PC-3 (cell line): ENCODE measurements at regions not wholly inside any gene's neighbourhood (a gene's known extent, or its start where the extent isn't known, plus 50 kb on each side); places are given as distances from the start of the nearest gene placed in this dataset.

ENCODE experiments used
- ATAC-seq: fragments of 200-7000 bp; cut with Tn5 transposase; 2 replicates; pipeline ENCODE4 v1.9.1; 2020; ENCODE audit warnings: mild to moderate bottlenecking, moderate library complexity
- BruUV-seq: library from RNA; stranded (reverse); fragments of 400-500 nt; replicated peaks from 2 replicates; lab custom pipeline; 2021; lab: Mats Ljungman, UMichigan
- CTCF ChIA-PET: fragments of 300-600 bp; sonication (Branson Sonifier 250); formaldehyde crosslinking; loops from one replicate; lab custom pipeline; 2022; ENCODE audit warnings: antibody characterized with exemption; lab: Charles Lee
- POLR2A ChIA-PET: fragments of 300-600 bp; sonication (Branson Sonifier 250); formaldehyde crosslinking; loops from one replicate; lab custom pipeline; 2022; ENCODE audit warnings: antibody characterized with exemption; ENCODE audit not compliant: unreplicated experiment; lab: Charles Lee
- DNase-seq: peaks from one replicate; pipeline ENCODE4 v3.0.0-alpha.2; 2015
- H2AFZ ChIP-seq: fragments of 300-600 bp; sonication (generic); 2 replicates; pipeline ENCODE4 v1.6.0; 2016; ENCODE audit warnings: antibody characterized with exemption, low read length
- H3F3A ChIP-seq: fragments of 300-600 bp; sonication (generic); one replicate; pipeline ENCODE4 v1.6.0; 2017; ENCODE audit warnings: antibody characterized with exemption, low read length, control low read depth, mild to moderate bottlenecking; ENCODE audit not compliant: unreplicated experiment
- H3K27ac ChIP-seq: fragments of 300-600 bp; sonication (generic); 2 replicates; pipeline ENCODE4 v1.5.1; 2016; ENCODE audit warnings: mild to moderate bottlenecking, low read length
- H3K27me3 ChIP-seq: fragments of 300-600 bp; sonication (generic); 2 replicates; pipeline ENCODE4 v1.6.1; 2016; ENCODE audit warnings: low read length, mixed read lengths
- H3K36me3 ChIP-seq: fragments of 300-600 bp; sonication (generic); 2 replicates; pipeline ENCODE4 v1.6.1; 2016; ENCODE audit warnings: low read depth, mixed run types, low read length, mixed read lengths
- H3K4me1 ChIP-seq: fragments of 300-600 bp; sonication (generic); 2 replicates; pipeline ENCODE4 v1.5.1; 2016; ENCODE audit warnings: low read length; ENCODE audit not compliant: insufficient read depth
- H3K4me2 ChIP-seq: fragments of 300-600 bp; sonication (generic); 2 replicates; pipeline ENCODE4 v1.6.0; 2016; ENCODE audit warnings: low read length
- H3K4me3 ChIP-seq: fragments of 300-600 bp; sonication (generic); 2 replicates; pipeline ENCODE4 v1.5.1; 2016; ENCODE audit warnings: mild to moderate bottlenecking, low read length, mixed read lengths
- H3K79me2 ChIP-seq: fragments of 300-600 bp; sonication (generic); 2 replicates; pipeline ENCODE4 v1.6.1; 2017; ENCODE audit warnings: low read length, mixed read lengths
- H3K9ac ChIP-seq: fragments of 300-600 bp; sonication (generic); 2 replicates; pipeline ENCODE4 v1.6.0; 2016; ENCODE audit warnings: mild to moderate bottlenecking, low read length
- H3K9me2 ChIP-seq: fragments of 300-600 bp; sonication (generic); replicated peaks from 2 replicates; pipeline ENCODE4 v1.6.1; 2016; ENCODE audit warnings: mixed run types, low read length, mixed read lengths
- H3K9me3 ChIP-seq: fragments of 300-600 bp; sonication (generic); 2 replicates; pipeline ENCODE4 v1.6.1; 2016; ENCODE audit warnings: low read length, mixed read lengths
- H4K20me1 ChIP-seq: fragments of 300-600 bp; sonication (generic); 2 replicates; pipeline ENCODE4 v1.6.1; 2016; ENCODE audit warnings: low read length, mixed read lengths
- EZH2 ChIP-seq: fragments of 300-600 bp; sonication (generic); IDR thresholded peaks from one replicate; pipeline ENCODE4 v1.6.1; 2017; ENCODE audit warnings: antibody characterized with exemption, mild to moderate bottlenecking, low read length; ENCODE audit not compliant: unreplicated experiment
- EZH2phosphoT487 ChIP-seq: fragments of 300-600 bp; sonication (generic); IDR thresholded peaks from 2 replicates; pipeline ENCODE4 v1.6.1; 2018; ENCODE audit warnings: mild to moderate bottlenecking, antibody characterized with exemption, low read length, borderline replicate concordance
- intact Hi-C: fragments of 100-400 bp; cut with micrococcal nuclease; formaldehyde crosslinking; loops from 2 replicates; pipeline ENCODE4 v1.9.0; 2023
- TF ChIP-seq, protein P1 (sequence below): fragments of 300-600 bp; sonication (generic); conservative IDR thresholded peaks from 2 replicates; pipeline ENCODE4 v1.5.1; 2017; ENCODE audit warnings: antibody characterized with exemption, low read depth, mild to moderate bottlenecking, low read length

- no peaks in the 10 kb centered on the region for H4K20me1 ChIP-seq
These were observed 245.6 kb downstream of the NDUFA10 start for GRCh38 chr2:239779584-239779983.

DNA sequence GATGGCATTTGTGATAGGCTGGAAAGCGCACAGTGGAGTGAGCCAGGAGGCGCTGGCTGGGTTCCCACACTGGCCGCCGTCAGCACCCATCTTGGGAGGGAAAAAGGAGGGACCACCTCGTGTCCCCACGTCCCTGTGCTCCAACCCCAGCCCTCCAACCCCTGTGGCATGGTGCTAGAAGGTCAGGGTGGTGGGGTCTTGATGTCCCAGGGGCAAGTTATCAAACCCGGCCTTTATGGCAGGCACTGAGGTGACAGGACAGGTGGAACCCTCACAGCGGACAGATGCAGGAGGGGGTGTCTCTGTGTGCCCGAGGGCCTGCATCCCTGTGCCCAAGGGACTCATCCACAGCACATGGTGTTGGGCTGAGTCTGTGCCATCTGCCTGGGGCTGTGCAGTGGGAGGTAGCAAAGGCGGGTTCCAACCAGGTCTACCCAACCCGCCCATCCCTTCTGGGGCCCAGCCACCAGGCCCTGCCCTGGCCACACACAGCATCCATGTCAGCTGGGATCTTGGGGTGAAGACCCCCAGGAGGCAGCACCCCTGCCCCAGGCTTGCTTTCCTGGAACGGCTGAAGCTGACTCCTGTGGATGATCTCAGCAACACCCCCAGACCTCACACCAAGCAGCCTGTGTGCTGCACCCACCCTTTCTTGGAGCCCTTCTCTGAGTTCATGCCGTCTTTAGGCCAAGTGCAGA is 246.1 kb downstream of the NDUFA10 start:
- peaks cover 92% of the 10 kb centered on the region for H3K27me3 ChIP-seq
- H4K20me1 ChIP-seq = no peaks in the 10 kb centered on the region
- no peak overlapping the region for H2AFZ ChIP-seq
- ATAC-seq (no peak), DNase-seq (no peak)
- TF ChIP-seq, protein P1, sequence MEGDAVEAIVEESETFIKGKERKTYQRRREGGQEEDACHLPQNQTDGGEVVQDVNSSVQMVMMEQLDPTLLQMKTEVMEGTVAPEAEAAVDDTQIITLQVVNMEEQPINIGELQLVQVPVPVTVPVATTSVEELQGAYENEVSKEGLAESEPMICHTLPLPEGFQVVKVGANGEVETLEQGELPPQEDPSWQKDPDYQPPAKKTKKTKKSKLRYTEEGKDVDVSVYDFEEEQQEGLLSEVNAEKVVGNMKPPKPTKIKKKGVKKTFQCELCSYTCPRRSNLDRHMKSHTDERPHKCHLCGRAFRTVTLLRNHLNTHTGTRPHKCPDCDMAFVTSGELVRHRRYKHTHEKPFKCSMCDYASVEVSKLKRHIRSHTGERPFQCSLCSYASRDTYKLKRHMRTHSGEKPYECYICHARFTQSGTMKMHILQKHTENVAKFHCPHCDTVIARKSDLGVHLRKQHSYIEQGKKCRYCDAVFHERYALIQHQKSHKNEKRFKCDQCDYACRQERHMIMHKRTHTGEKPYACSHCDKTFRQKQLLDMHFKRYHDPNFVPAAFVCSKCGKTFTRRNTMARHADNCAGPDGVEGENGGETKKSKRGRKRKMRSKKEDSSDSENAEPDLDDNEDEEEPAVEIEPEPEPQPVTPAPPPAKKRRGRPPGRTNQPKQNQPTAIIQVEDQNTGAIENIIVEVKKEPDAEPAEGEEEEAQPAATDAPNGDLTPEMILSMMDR = no peak
- TF ChIP-seq EZH2 (no peak), EZH2phosphoT487 (no peak)
- H3K79me2 ChIP-seq = no peaks in the 10 kb centered on the region
- H3K36me3 ChIP-seq = no peaks in the 10 kb centered on the region
- no peak overlapping the region for H3K4me3 ChIP-seq
- H3K9me3 ChIP-seq = no peaks in the 10 kb centered on the region
- BruUV-seq = no TSS peak
- ChIA-PET POLR2A (no interaction called here), CTCF (no interaction called here)
- no peak overlapping the region for H3K9ac ChIP-seq
- H3K27ac ChIP-seq = no peak overlapping the region
- intact Hi-C loops = no loop called here
- H3K4me2 ChIP-seq = no peak overlapping the region
- H3K9me2 ChIP-seq = no peaks in the 10 kb centered on the region
- no peaks in the 10 kb centered on the region for H3K4me1 ChIP-seq
- no peaks in the 10 kb centered on the region for H3F3A ChIP-seq

More at GRCh38 chr2:239779584-239779983, 245.6 kb downstream of the NDUFA10 start:
- no peaks in the 10 kb centered on the region for H3K79me2 ChIP-seq
- intact Hi-C loops = no loop called here
- no peaks in the 10 kb centered on the region for H3K9me2 ChIP-seq
- BruUV-seq = no TSS peak
- H3K4me1 ChIP-seq = no peaks in the 10 kb centered on the region
- TF ChIP-seq EZH2phosphoT487 (no peak), EZH2 (no peak)
- TF ChIP-seq, protein P1 = no peak
- no peaks in the 10 kb centered on the region for H3F3A ChIP-seq
- CTCF ChIA-PET = no interaction called here
- POLR2A ChIA-PET = no interaction called here
- H3K9me3 ChIP-seq = no peaks in the 10 kb centered on the region
- H3K4me2 ChIP-seq = no peak overlapping the region
- H3K36me3 ChIP-seq = no peaks in the 10 kb centered on the region
- no peak overlapping the region for H3K9ac ChIP-seq
- H3K27ac ChIP-seq = no peak overlapping the region
- no peak for ATAC-seq
- no peak overlapping the region for H2AFZ ChIP-seq
- H3K4me3 ChIP-seq = no peak overlapping the region
- DNase-seq = no peak
- peaks cover 92% of the 10 kb centered on the region for H3K27me3 ChIP-seq

GRCh38 chr2:239778042-239778851 is 246.9 kb downstream of the NDUFA10 start:
- no TSS peak for BruUV-seq
- DNase-seq (no peak), ATAC-seq (no peak)
- no peaks in the 10 kb centered on the region for H3K79me2 ChIP-seq
- no peaks in the 10 kb centered on the region for H3K9me2 ChIP-seq
- TF ChIP-seq, protein P1 = no peak
- TF ChIP-seq EZH2 (no peak), EZH2phosphoT487 (no peak)
- no peaks in the 10 kb centered on the region for H3K9me3 ChIP-seq
- H3K36me3 ChIP-seq = no peaks in the 10 kb centered on the region
- H3K4me3 ChIP-seq = no peak overlapping the region
- peaks cover 95% of the 10 kb centered on the region for H3K27me3 ChIP-seq
- H2AFZ ChIP-seq = no peak overlapping the region
- H3K4me2 ChIP-seq = no peak overlapping the region
- no peaks in the 10 kb centered on the region for H4K20me1 ChIP-seq
- POLR2A ChIA-PET = interaction anchor here (0.7 kb wide), 1 partner anchor 461 kb away, joined by 4 read pairs; no protein-coding TSS in a partner anchor
- CTCF ChIA-PET = no interaction called here
- intact Hi-C loops = no loop called here
- H3F3A ChIP-seq = no peaks in the 10 kb centered on the region
- no peaks in the 10 kb centered on the region for H3K4me1 ChIP-seq
- no peak overlapping the region for H3K9ac ChIP-seq
- no peak overlapping the region for H3K27ac ChIP-seq
